B cell (primary cell): ENCODE measurements at regions not wholly inside any gene's neighbourhood (a gene's known extent, or its start where the extent isn't known, plus 50 kb on each side); places are given as distances from the start of the nearest gene placed in this dataset.

ENCODE experiments used
- ATAC-seq: fragments of 200-7000 bp; cut with Tn5 transposase; one replicate; pipeline ENCODE4 v1.10.0; 2021; ENCODE audit warnings: low read depth, mild to moderate bottlenecking, moderate number of reproducible peaks, moderate library complexity
- CTCF ChIA-PET: fragments of 350-600 bp; sonication (Branson Sonifier 250); formaldehyde crosslinking; loops from one replicate; lab custom pipeline; 2021; ENCODE audit warnings: antibody characterized with exemption, inconsistent platforms; lab: Charles Lee
- POLR2A ChIA-PET: fragments of 350-600 bp; sonication (Branson Sonifier 250); formaldehyde crosslinking; loops from one replicate; lab custom pipeline; 2021; ENCODE audit warnings: antibody characterized with exemption; lab: Charles Lee
- DNase-seq: peaks from one replicate; pipeline ENCODE4 v3.0.0; 2013
- H2AFZ ChIP-seq: 2 replicates; pipeline ENCODE4 v1.6.1; 2012; ENCODE audit warnings: mild to moderate bottlenecking, low read depth, low read length; ENCODE audit not compliant: insufficient read depth, poor library complexity, severe bottlenecking
- H3K27ac ChIP-seq, 2 donors: 1 replicate in 1 of 2; 2 replicates in 1 of 2; pipeline ENCODE4 v1.5.1; 2012 to 2013; ENCODE audit warnings: low read length in 2 of 2, mild to moderate bottlenecking in 2 of 2, moderate library complexity in 1 of 2
- H3K27me3 ChIP-seq, 4 experiments: fragments of 200-600 bp in 1 of 4; sonication (generic) in 1 of 4; replicated peaks in 1 of 4; 1 replicate in 2 of 4; 2 replicates in 2 of 4; pipeline versions ENCODE4 v1.6.1 to v1.7.0; 2013 to 2016; ENCODE audit warnings: low read length in 3 of 4, mild to moderate bottlenecking in 2 of 4, mixed read lengths in 1 of 4, moderate library complexity in 1 of 4; ENCODE audit not compliant: insufficient read depth in 4 of 4, control insufficient read depth in 3 of 4; ENCODE audit errors: control extremely low read depth in 1 of 4
- H3K36me3 ChIP-seq, 2 experiments: replicated peaks in 1 of 2; 1 replicate in 1 of 2; 2 replicates in 1 of 2; pipeline versions ENCODE4 v1.6.1 to v1.7.1; 2013; ENCODE audit warnings: low read length in 1 of 2; ENCODE audit not compliant: insufficient read depth in 2 of 2, control insufficient read depth in 1 of 2; ENCODE audit errors: control extremely low read depth in 1 of 2, extremely low read depth in 1 of 2
- H3K4me1 ChIP-seq, 2 donors: fragments of 200-600 bp in 1 of 2; sonication (generic) in 1 of 2; 1 replicate in 1 of 2; 2 replicates in 1 of 2; pipeline versions ENCODE4 v1.5.1 to v1.6.1; 2013 to 2017; ENCODE audit warnings: low read length in 2 of 2; ENCODE audit not compliant: control insufficient read depth in 2 of 2, insufficient read depth in 2 of 2
- H3K4me2 ChIP-seq: replicated peaks from 2 replicates; pipeline ENCODE3; 2012; ENCODE audit warnings: mild to moderate bottlenecking, low read depth, low read length; ENCODE audit not compliant: poor library complexity, severe bottlenecking
- H3K4me3 ChIP-seq, 5 experiments: fragments of 200-600 bp in 1 of 5; sonication (generic) in 1 of 5; 1 replicate in 3 of 5; 2 replicates in 2 of 5; pipeline versions ENCODE4 v1.5.1 to v1.7.0; 2011 to 2016; ENCODE audit warnings: low read length in 4 of 5, mild to moderate bottlenecking in 4 of 5, low read depth in 2 of 5, control low read depth in 1 of 5, moderate library complexity in 1 of 5; ENCODE audit not compliant: insufficient read depth in 1 of 5; ENCODE audit errors: control extremely low read depth in 1 of 5, extremely low read depth in 1 of 5
- H3K79me2 ChIP-seq: fragments of 200-600 bp; sonication (generic); one replicate; pipeline ENCODE4 v1.6.0; 2016; ENCODE audit warnings: low read length; ENCODE audit not compliant: control insufficient read depth, insufficient read depth
- H3K9ac ChIP-seq: fragments of 200-600 bp; sonication (generic); 2 replicates; pipeline ENCODE4 v1.6.1; 2017; ENCODE audit warnings: mild to moderate bottlenecking, low read length, moderate library complexity
- H3K9me3 ChIP-seq, 3 donors: one replicate each; pipeline versions ENCODE4 v1.6.1 to v1.7.1; 2013; ENCODE audit warnings: low read length in 2 of 3; ENCODE audit not compliant: control insufficient read depth in 2 of 3, insufficient read depth in 1 of 3; ENCODE audit errors: control extremely low read depth in 1 of 3
- H4K20me1 ChIP-seq: 2 replicates; pipeline ENCODE4 v1.6.0; 2012; ENCODE audit warnings: mild to moderate bottlenecking, low read length; ENCODE audit not compliant: insufficient read depth, control insufficient read depth, poor library complexity, severe bottlenecking
- H3K27ac Mint-ChIP-seq: one replicate; pipeline ENCODE4 v1.8.0; 2021; ENCODE audit warnings: mixed read lengths
- H3K27me3 Mint-ChIP-seq: one replicate; pipeline ENCODE4 v1.8.0; 2021; ENCODE audit warnings: mixed read lengths
- H3K4me1 Mint-ChIP-seq: one replicate; pipeline ENCODE4 v1.8.0; 2021; ENCODE audit warnings: mixed read lengths
- H3K4me3 Mint-ChIP-seq: one replicate; pipeline ENCODE4 v1.8.0; 2021; ENCODE audit warnings: mixed read lengths
- H3K9me3 Mint-ChIP-seq: one replicate; pipeline ENCODE4 v1.8.0; 2022; ENCODE audit warnings: mixed read lengths; ENCODE audit not compliant: insufficient read depth
- CTCF ChIP-seq: fragments of 200-600 bp; IDR thresholded peaks from one replicate; pipeline ENCODE4 v1.8.0; 2022; ENCODE audit warnings: antibody characterized with exemption, mild to moderate bottlenecking
- EZH2 ChIP-seq: IDR thresholded peaks from 2 replicates; pipeline ENCODE4 v1.6.1; 2012; ENCODE audit warnings: borderline replicate concordance, low read depth, mild to moderate bottlenecking, moderate library complexity, low read length; ENCODE audit not compliant: insufficient read depth, poor library complexity, severe bottlenecking
- WGBS: methylation state at CpG from one replicate; pipeline ENCODE4 v1.1.5; 2013; ENCODE audit warnings: missing lambda C conversion rate; ENCODE audit not compliant: insufficient coverage; 5-methylcytosine and 5-hydroxymethylcytosine counted together
- intact Hi-C: fragments of 100-400 bp; cut with micrococcal nuclease; formaldehyde crosslinking; loops from one replicate; pipeline ENCODE4 v1.10.0; 2022

GRCh38 chr7:84482476-84482875 is 287.9 kb upstream of the SEMA3A start:
- H3K36me3 ChIP-seq, result no peaks in the 10 kb centered on the region
- no peak overlapping the region for H3K27ac ChIP-seq
- H3K4me3 ChIP-seq, result no peak overlapping the region
- no peaks in the 10 kb centered on the region for H4K20me1 ChIP-seq
- DNase-seq, result no peak
- no CpG with 5 or more reads among the region's 1 CpG for WGBS
- ChIA-PET POLR2A (no interaction called here), CTCF (no interaction called here)
- H3K4me2 ChIP-seq, result no peak overlapping the region
- Mint-ChIP-seq H3K4me1 (no peaks in the 10 kb centered on the region), H3K27ac (no peak overlapping the region), H3K9me3 (no peaks in the 10 kb centered on the region), H3K4me3 (no peak overlapping the region), H3K27me3 (no peaks in the 10 kb centered on the region)
- no peaks in the 10 kb centered on the region for H3K4me1 ChIP-seq
- no peak for ATAC-seq
- no peak overlapping the region for H2AFZ ChIP-seq
- no peaks in the 10 kb centered on the region for H3K79me2 ChIP-seq
- no peaks in the 10 kb centered on the region for H3K27me3 ChIP-seq
- no peak overlapping the region for H3K9ac ChIP-seq
- intact Hi-C loops, result no loop called here
- no peak for TF ChIP-seq EZH2
- no peak for TF ChIP-seq CTCF
- no peaks in the 10 kb centered on the region for H3K9me3 ChIP-seq

GRCh38 chr7:84479059-84479458 is 284.5 kb upstream of the SEMA3A start:
- no peaks in the 10 kb centered on the region for H3K27me3 Mint-ChIP-seq
- ChIA-PET CTCF (no interaction called here), POLR2A (no interaction called here)
- no peak overlapping the region for H3K27ac Mint-ChIP-seq
- no peak overlapping the region for H3K4me2 ChIP-seq
- H3K27ac ChIP-seq, result no peak overlapping the region
- H3K9me3 ChIP-seq, result no peaks in the 10 kb centered on the region
- no CpG with 5 or more reads among the region's 1 CpG for WGBS
- H3K4me1 Mint-ChIP-seq, result no peaks in the 10 kb centered on the region
- no peaks in the 10 kb centered on the region for H3K9me3 Mint-ChIP-seq
- no peaks in the 10 kb centered on the region for H3K79me2 ChIP-seq
- DNase-seq (no peak), ATAC-seq (no peak)
- no peak overlapping the region for H3K9ac ChIP-seq
- no peaks in the 10 kb centered on the region for H3K36me3 ChIP-seq
- H3K4me3 ChIP-seq, result no peak overlapping the region
- H3K4me1 ChIP-seq, result no peaks in the 10 kb centered on the region
- H4K20me1 ChIP-seq, result no peaks in the 10 kb centered on the region
- H2AFZ ChIP-seq, result no peak overlapping the region
- intact Hi-C loops, result no loop called here
- no peak overlapping the region for H3K4me3 Mint-ChIP-seq
- H3K27me3 ChIP-seq, result no peaks in the 10 kb centered on the region
- no peak for TF ChIP-seq CTCF
- no peak for TF ChIP-seq EZH2
